Smooth muscle cell (in vitro differentiated cells): ENCODE measurements at regions not wholly inside any gene's neighbourhood (a gene's known extent, or its start where the extent isn't known, plus 50 kb on each side); places are given as distances from the start of the nearest gene placed in this dataset.

ENCODE experiments used
- DNase-seq: peaks from one replicate; lab custom pipeline; 2025; ENCODE audit not compliant: unreplicated experiment; lab: John Stamatoyannopoulos, UW
- H2AFZ ChIP-seq: fragments of 200-600 bp; sonication (generic); 2 replicates; pipeline ENCODE4 v1.6.0; 2016; ENCODE audit warnings: antibody characterized with exemption, low read depth, mild to moderate bottlenecking
- H3F3A ChIP-seq: fragments of 200-600 bp; sonication (generic); 2 replicates; pipeline ENCODE4 v1.6.0; 2017; ENCODE audit warnings: antibody characterized with exemption, low read depth
- H3K27ac ChIP-seq: fragments of 200-600 bp; sonication (generic); 2 replicates; pipeline ENCODE4 v1.5.1; 2016; ENCODE audit warnings: low read depth, mild to moderate bottlenecking
- H3K27me3 ChIP-seq: fragments of 200-600 bp; sonication (generic); 2 replicates; pipeline ENCODE4 v1.6.1; 2016; ENCODE audit warnings: low read depth, mild to moderate bottlenecking
- H3K36me3 ChIP-seq: fragments of 200-600 bp; sonication (generic); 2 replicates; pipeline ENCODE4 v1.5.1; 2016; ENCODE audit warnings: low read depth
- H3K4me1 ChIP-seq: fragments of 200-600 bp; sonication (generic); 2 replicates; pipeline ENCODE4 v1.5.1; 2016; ENCODE audit warnings: low read depth
- H3K4me2 ChIP-seq: fragments of 200-600 bp; sonication (generic); 2 replicates; pipeline ENCODE4 v1.6.0; 2016; ENCODE audit warnings: mild to moderate bottlenecking
- H3K4me3 ChIP-seq: fragments of 200-600 bp; sonication (generic); 2 replicates; pipeline ENCODE4 v1.5.1; 2016; ENCODE audit warnings: mild to moderate bottlenecking
- H3K79me2 ChIP-seq: fragments of 200-600 bp; sonication (generic); 2 replicates; pipeline ENCODE4 v1.6.0; 2016; ENCODE audit warnings: low read depth, mild to moderate bottlenecking
- H3K9ac ChIP-seq: fragments of 200-600 bp; sonication (generic); 2 replicates; pipeline ENCODE4 v1.6.0; 2016; ENCODE audit warnings: low read depth
- H3K9me3 ChIP-seq: fragments of 200-600 bp; sonication (generic); replicated peaks from 2 replicates; pipeline ENCODE4 v1.5.1; 2016; ENCODE audit warnings: low read depth
- H4K20me1 ChIP-seq: fragments of 200-600 bp; sonication (generic); 2 replicates; pipeline ENCODE4 v1.6.0; 2016; ENCODE audit warnings: low read depth
- CTCF ChIP-seq: fragments of 200-600 bp; sonication (generic); IDR thresholded peaks from 2 replicates; pipeline ENCODE4 v1.5.1; 2017; ENCODE audit warnings: borderline replicate concordance, mild to moderate bottlenecking, antibody characterized with exemption; ENCODE audit not compliant: insufficient read depth, poor library complexity, severe bottlenecking
- WGBS: methylation state at CpG from one replicate; pipeline ENCODE4 v1.1.7; 2016; ENCODE audit warnings: low lambda C conversion rate; 5-methylcytosine and 5-hydroxymethylcytosine counted together

- Histone ChIP-seq H3F3A (no peaks in the 10 kb centered on the region), H3K27ac (no peak overlapping the region), H3K9me3 (no peaks in the 10 kb centered on the region), H3K9ac (no peak overlapping the region), H2AFZ (no peak overlapping the region), H3K27me3 (no peaks in the 10 kb centered on the region), H3K79me2 (no peaks in the 10 kb centered on the region), H3K4me2 (no peak overlapping the region), H3K36me3 (no peaks in the 10 kb centered on the region), H3K4me3 (no peak overlapping the region), H4K20me1 (no peaks in the 10 kb centered on the region), H3K4me1 (peaks cover 11% of the 10 kb centered on the region)
- TF ChIP-seq CTCF: no peak
- DNase-seq: no peak
- 95% methylated on average over 8 of the region's 8 CpGs for WGBS
These were observed 128.5 kb downstream of the ACKR3 start for GRCh38 chr2:236698016-236698627.

- no peak overlapping the region for H3K4me3 ChIP-seq
- H3K36me3 ChIP-seq: no peaks in the 10 kb centered on the region
- no peaks in the 10 kb centered on the region for H4K20me1 ChIP-seq
- no peak overlapping the region for H3K9ac ChIP-seq
- H3K27me3 ChIP-seq: no peaks in the 10 kb centered on the region
- no peaks in the 10 kb centered on the region for H3K79me2 ChIP-seq
- TF ChIP-seq CTCF: no peak
- no peaks in the 10 kb centered on the region for H3F3A ChIP-seq
- H3K4me2 ChIP-seq: no peak overlapping the region
- 94% methylated on average over 4 of the region's 4 CpGs for WGBS
- no peaks in the 10 kb centered on the region for H3K9me3 ChIP-seq
- H2AFZ ChIP-seq: no peak overlapping the region
- no peaks in the 10 kb centered on the region for H3K4me1 ChIP-seq
- H3K27ac ChIP-seq: no peak overlapping the region
- DNase-seq: no peak
These were observed 131.1 kb downstream of the ACKR3 start for GRCh38 chr2:236700703-236701102.

- H3K79me2 ChIP-seq: no peaks in the 10 kb centered on the region
- no peaks in the 10 kb centered on the region for H3K4me1 ChIP-seq
- no peak overlapping the region for H2AFZ ChIP-seq
- H3K9me3 ChIP-seq: no peaks in the 10 kb centered on the region
- no peak overlapping the region for H3K4me3 ChIP-seq
- no peaks in the 10 kb centered on the region for H3K36me3 ChIP-seq
- H3F3A ChIP-seq: no peaks in the 10 kb centered on the region
- WGBS: 93% methylated on average over 14 of the region's 14 CpGs
- H4K20me1 ChIP-seq: no peaks in the 10 kb centered on the region
- H3K27me3 ChIP-seq: no peaks in the 10 kb centered on the region
- no peak overlapping the region for H3K4me2 ChIP-seq
- H3K9ac ChIP-seq: no peak overlapping the region
- no peak for DNase-seq
- no peak overlapping the region for H3K27ac ChIP-seq
- TF ChIP-seq CTCF: no peak
These were observed 133.2 kb downstream of the ACKR3 start for GRCh38 chr2:236702657-236703372.

GRCh38 chr2:236703373-236703709 lies 133.7 kb downstream of the ACKR3 start:
- no peaks in the 10 kb centered on the region for H3K79me2 ChIP-seq

More at GRCh38 chr2:236703373-236703709, 133.7 kb downstream of the ACKR3 start:
- no peak for TF ChIP-seq CTCF
- no peak for DNase-seq
- no peak overlapping the region for H2AFZ ChIP-seq
- no peak overlapping the region for H3K4me2 ChIP-seq
- H3K27ac ChIP-seq: no peak overlapping the region
- H3K9me3 ChIP-seq: no peaks in the 10 kb centered on the region
- H3F3A ChIP-seq: no peaks in the 10 kb centered on the region
- H3K9ac ChIP-seq: no peak overlapping the region
- no peaks in the 10 kb centered on the region for H3K36me3 ChIP-seq
- 100% methylated on average over 2 of the region's 2 CpGs for WGBS
- H3K27me3 ChIP-seq: no peaks in the 10 kb centered on the region
- H4K20me1 ChIP-seq: no peaks in the 10 kb centered on the region
- H3K4me3 ChIP-seq: no peak overlapping the region
- no peaks in the 10 kb centered on the region for H3K4me1 ChIP-seq
